ENCODE measurements at regions not wholly inside any gene's neighbourhood (a gene's known extent, or its start where the extent isn't known, plus 50 kb on each side); places are given as distances from the start of the nearest gene placed in this dataset.

DNA sequence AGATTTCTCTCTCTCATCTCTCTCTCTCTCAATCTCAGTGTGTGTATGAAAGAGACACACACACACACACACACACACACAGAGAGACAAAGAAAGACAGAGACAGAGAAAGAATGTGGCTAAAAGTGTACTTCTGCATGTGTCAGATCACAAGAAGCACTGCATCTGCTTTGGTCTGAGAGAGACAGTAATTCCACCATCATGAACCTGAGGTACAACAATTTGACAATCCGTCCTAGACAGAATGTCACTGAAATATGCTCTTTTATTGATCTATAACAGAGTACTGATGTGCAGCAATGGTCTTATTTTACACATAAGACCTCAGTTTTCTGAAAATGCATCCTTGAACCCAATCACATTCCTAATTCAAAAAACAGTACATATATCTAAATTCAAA lies 576.2 kb upstream of the SMIM31 start:
- Histone ChIP-seq H3K4me3 (ENCODE audit: low read depth in 1 of 3, low read length in 3 of 3) (no peak overlapping the region), H3K9ac (ENCODE audit: low read depth in 1 of 2, low read length in 2 of 2) (no peak overlapping the region), H3K27ac (ENCODE audit: low read depth in 1 of 2, low read length in 2 of 2) (no peak overlapping the region), H3K36me3 (ENCODE audit: control insufficient read depth in 4 of 4, insufficient read depth in 3 of 4, low read depth in 1 of 4, low read length in 3 of 4) (no peaks in the 10 kb centered on the region), H3K9me3 (ENCODE audit: control insufficient read depth in 4 of 4, low read length in 3 of 4) (no peaks in the 10 kb centered on the region), H3K4me1 (ENCODE audit: control insufficient read depth in 4 of 4, insufficient read depth in 4 of 4, low read length in 3 of 4) (no peaks in the 10 kb centered on the region), H3K27me3 (ENCODE audit: control insufficient read depth in 4 of 4, insufficient read depth in 4 of 4, low read length in 3 of 4) (no peaks in the 10 kb centered on the region)
- TF ChIP-seq EGR1 (IDR thresholded peaks at IDR 0.05; ENCODE audit: low read depth in 2 of 2) (no peak), RXRA (IDR thresholded peaks at IDR 0.05) (no peak), FOXA2 (IDR thresholded peaks at IDR 0.05) (no peak), JUND (IDR thresholded peaks at IDR 0.05) (no peak), SP1 (IDR thresholded peaks at IDR 0.05) (no peak), YY1 (IDR thresholded peaks at IDR 0.05) (no peak), CTCF (IDR thresholded peaks at IDR 0.05; ENCODE audit: low read depth, low read length, missing input control) (no peak), NR2F2 (IDR thresholded peaks at IDR 0.05) (no peak), GABPA (IDR thresholded peaks at IDR 0.05 in 1 of 2, conservative IDR thresholded peaks at IDR 0.05 in 1 of 2) (no peak), FOXA1 (IDR thresholded peaks at IDR 0.05) (no peak), HNF4G (IDR thresholded peaks at IDR 0.05) (no peak), HNF4A (conservative IDR thresholded peaks at IDR 0.05) (no peak)
- TF ChIP-seq, protein P1, sequence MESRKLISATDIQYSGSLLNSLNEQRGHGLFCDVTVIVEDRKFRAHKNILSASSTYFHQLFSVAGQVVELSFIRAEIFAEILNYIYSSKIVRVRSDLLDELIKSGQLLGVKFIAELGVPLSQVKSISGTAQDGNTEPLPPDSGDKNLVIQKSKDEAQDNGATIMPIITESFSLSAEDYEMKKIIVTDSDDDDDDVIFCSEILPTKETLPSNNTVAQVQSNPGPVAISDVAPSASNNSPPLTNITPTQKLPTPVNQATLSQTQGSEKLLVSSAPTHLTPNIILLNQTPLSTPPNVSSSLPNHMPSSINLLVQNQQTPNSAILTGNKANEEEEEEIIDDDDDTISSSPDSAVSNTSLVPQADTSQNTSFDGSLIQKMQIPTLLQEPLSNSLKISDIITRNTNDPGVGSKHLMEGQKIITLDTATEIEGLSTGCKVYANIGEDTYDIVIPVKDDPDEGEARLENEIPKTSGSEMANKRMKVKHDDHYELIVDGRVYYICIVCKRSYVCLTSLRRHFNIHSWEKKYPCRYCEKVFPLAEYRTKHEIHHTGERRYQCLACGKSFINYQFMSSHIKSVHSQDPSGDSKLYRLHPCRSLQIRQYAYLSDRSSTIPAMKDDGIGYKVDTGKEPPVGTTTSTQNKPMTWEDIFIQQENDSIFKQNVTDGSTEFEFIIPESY (IDR thresholded peaks at IDR 0.05), result no peak
- TF ChIP-seq, protein P2, sequence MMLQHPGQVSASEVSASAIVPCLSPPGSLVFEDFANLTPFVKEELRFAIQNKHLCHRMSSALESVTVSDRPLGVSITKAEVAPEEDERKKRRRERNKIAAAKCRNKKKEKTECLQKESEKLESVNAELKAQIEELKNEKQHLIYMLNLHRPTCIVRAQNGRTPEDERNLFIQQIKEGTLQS (IDR thresholded peaks at IDR 0.05), result no peak
- TF ChIP-seq, protein P3, sequence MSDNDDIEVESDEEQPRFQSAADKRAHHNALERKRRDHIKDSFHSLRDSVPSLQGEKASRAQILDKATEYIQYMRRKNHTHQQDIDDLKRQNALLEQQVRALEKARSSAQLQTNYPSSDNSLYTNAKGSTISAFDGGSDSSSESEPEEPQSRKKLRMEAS (IDR thresholded peaks at IDR 0.05), result no peak
- 0% methylated on average over 1 of the region's 1 CpG for WGBS
- no peak for DNase-seq (ENCODE audit: low spot score)

GRCh38 chr4:164188236-164188635 lies 565.7 kb upstream of the SMIM31 start:
- H3K9me3 ChIP-seq (ENCODE audit: control insufficient read depth in 4 of 4, low read length in 3 of 4), result peaks cover 0 to 5% (median 0%) of the 10 kb centered on the region in 4 donors
- no peak overlapping the region for H3K4me3 ChIP-seq (ENCODE audit: low read depth in 1 of 3, low read length in 3 of 3)
- TF ChIP-seq YY1 (IDR thresholded peaks at IDR 0.05) (no peak), HNF4A (conservative IDR thresholded peaks at IDR 0.05) (no peak), CTCF (IDR thresholded peaks at IDR 0.05; ENCODE audit: low read depth, low read length, missing input control) (no peak), EGR1 (IDR thresholded peaks at IDR 0.05; ENCODE audit: low read depth in 2 of 2) (no peak), NR2F2 (IDR thresholded peaks at IDR 0.05) (no peak), FOXA2 (IDR thresholded peaks at IDR 0.05) (no peak), SP1 (IDR thresholded peaks at IDR 0.05) (no peak), TAF1 (conservative IDR thresholded peaks at IDR 0.05) (no peak), JUND (IDR thresholded peaks at IDR 0.05) (no peak), HNF4G (IDR thresholded peaks at IDR 0.05) (no peak)
- TF ChIP-seq, protein P2 (IDR thresholded peaks at IDR 0.05), result no peak
- TF ChIP-seq, protein P1 (IDR thresholded peaks at IDR 0.05), result no peak
- TF ChIP-seq, protein P3 (IDR thresholded peaks at IDR 0.05), result no peak
- H3K27me3 ChIP-seq (ENCODE audit: control insufficient read depth in 4 of 4, insufficient read depth in 4 of 4, low read length in 3 of 4), result no peaks in the 10 kb centered on the region
- no peak for DNase-seq (ENCODE audit: low spot score)
- no peaks in the 10 kb centered on the region for H3K36me3 ChIP-seq (ENCODE audit: control insufficient read depth in 4 of 4, insufficient read depth in 3 of 4, low read depth in 1 of 4, low read length in 3 of 4)
- no peaks in the 10 kb centered on the region for H3K4me1 ChIP-seq (ENCODE audit: control insufficient read depth in 4 of 4, insufficient read depth in 4 of 4, low read length in 3 of 4)
- WGBS, result 93% methylated on average over 35 of the region's 35 CpGs
- H3K27ac ChIP-seq (ENCODE audit: low read depth in 1 of 2, low read length in 2 of 2), result no peak overlapping the region
- H3K9ac ChIP-seq (ENCODE audit: low read depth in 1 of 2, low read length in 2 of 2), result no peak overlapping the region

All from liver (tissue), 8 donors.